DOHH2 (cell line): ENCODE measurements at regions not wholly inside any gene's neighbourhood (a gene's known extent, or its start where the extent isn't known, plus 50 kb on each side); places are given as distances from the start of the nearest gene placed in this dataset.

Experiments used
- EZH2phosphoT487 ChIP-seq: fragments of 200-600 bp; sonication (generic); IDR thresholded peaks from 2 replicates; pipeline ENCODE4 v1.6.1; 2017; ENCODE audit warnings: borderline replicate concordance, mild to moderate bottlenecking, antibody characterized with exemption, low read length, moderate library complexity, mixed read lengths
- TF ChIP-seq, protein P1 (sequence below): fragments of 200-600 bp; sonication (generic); IDR thresholded peaks from one replicate; pipeline ENCODE4 v1.5.1; 2014; ENCODE audit warnings: antibody characterized with exemption, mild to moderate bottlenecking, low read depth, low read length; ENCODE audit not compliant: poor library complexity, severe bottlenecking

DNA sequence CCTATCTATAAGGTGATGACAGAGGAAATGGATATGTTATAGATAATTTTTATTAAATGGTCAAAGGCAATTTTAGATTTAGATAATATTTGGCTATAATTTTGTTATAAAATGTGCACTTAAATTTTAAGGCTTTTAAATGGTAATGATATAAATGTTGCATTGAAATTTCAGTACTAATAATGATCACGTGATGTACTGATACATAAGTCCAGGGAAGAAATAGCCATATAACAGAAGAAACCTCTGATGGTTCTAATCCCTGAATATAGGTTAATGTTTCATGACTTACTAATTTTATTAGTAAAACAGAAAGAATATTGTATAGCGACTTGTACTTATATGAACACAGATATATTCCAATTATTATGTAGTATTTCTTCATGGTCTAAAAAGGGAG lies 211.9 kb downstream of the SOCS6 start:
- TF ChIP-seq, protein P1, sequence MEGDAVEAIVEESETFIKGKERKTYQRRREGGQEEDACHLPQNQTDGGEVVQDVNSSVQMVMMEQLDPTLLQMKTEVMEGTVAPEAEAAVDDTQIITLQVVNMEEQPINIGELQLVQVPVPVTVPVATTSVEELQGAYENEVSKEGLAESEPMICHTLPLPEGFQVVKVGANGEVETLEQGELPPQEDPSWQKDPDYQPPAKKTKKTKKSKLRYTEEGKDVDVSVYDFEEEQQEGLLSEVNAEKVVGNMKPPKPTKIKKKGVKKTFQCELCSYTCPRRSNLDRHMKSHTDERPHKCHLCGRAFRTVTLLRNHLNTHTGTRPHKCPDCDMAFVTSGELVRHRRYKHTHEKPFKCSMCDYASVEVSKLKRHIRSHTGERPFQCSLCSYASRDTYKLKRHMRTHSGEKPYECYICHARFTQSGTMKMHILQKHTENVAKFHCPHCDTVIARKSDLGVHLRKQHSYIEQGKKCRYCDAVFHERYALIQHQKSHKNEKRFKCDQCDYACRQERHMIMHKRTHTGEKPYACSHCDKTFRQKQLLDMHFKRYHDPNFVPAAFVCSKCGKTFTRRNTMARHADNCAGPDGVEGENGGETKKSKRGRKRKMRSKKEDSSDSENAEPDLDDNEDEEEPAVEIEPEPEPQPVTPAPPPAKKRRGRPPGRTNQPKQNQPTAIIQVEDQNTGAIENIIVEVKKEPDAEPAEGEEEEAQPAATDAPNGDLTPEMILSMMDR, result no peak
- TF ChIP-seq EZH2phosphoT487, result no peak
